WTC11 (cell line): ENCODE measurements at regions not wholly inside any gene's neighbourhood (a gene's known extent, or its start where the extent isn't known, plus 50 kb on each side); places are given as distances from the start of the nearest gene placed in this dataset.

ENCODE experiments used
- ATF1 ChIP-seq: sonication (generic); formaldehyde crosslinking; IDR thresholded peaks from 2 replicates; pipeline ENCODE4 v1.8.1; 2023; ENCODE audit warnings: mild to moderate bottlenecking, moderate library complexity, missing genetic modification reagents
- ATF3 ChIP-seq: sonication (generic); formaldehyde crosslinking; conservative IDR thresholded peaks from 2 replicates; pipeline ENCODE4 v1.8.1; 2022; ENCODE audit warnings: mild to moderate bottlenecking, missing genetic modification reagents
- CREM ChIP-seq: sonication (generic); formaldehyde crosslinking; IDR thresholded peaks from 2 replicates; pipeline ENCODE4 v1.8.1; 2022; ENCODE audit warnings: mild to moderate bottlenecking, missing genetic modification reagents, moderate library complexity
- HMGXB4 ChIP-seq: sonication (generic); formaldehyde crosslinking; IDR thresholded peaks from 2 replicates; pipeline ENCODE4 v1.8.1; 2023; ENCODE audit warnings: mild to moderate bottlenecking, moderate library complexity, missing genetic modification reagents
- NFYB ChIP-seq: sonication (generic); formaldehyde crosslinking; conservative IDR thresholded peaks from 2 replicates; pipeline ENCODE4 v1.8.0; 2022; ENCODE audit warnings: low read depth, missing genetic modification reagents
- NR1H2 ChIP-seq: sonication (generic); formaldehyde crosslinking; IDR thresholded peaks from 2 replicates; pipeline ENCODE4 v1.9.0; 2021; ENCODE audit warnings: mild to moderate bottlenecking, moderate library complexity, missing genetic modification reagents
- OVOL2 ChIP-seq: fragments of 250-450 bp; sonication (Bioruptor Pico); IDR thresholded peaks from 2 replicates; pipeline ENCODE4 v1.9.0; 2021; ENCODE audit warnings: mild to moderate bottlenecking, borderline replicate concordance
- PREB ChIP-seq: sonication (generic); formaldehyde crosslinking; IDR thresholded peaks from 2 replicates; pipeline ENCODE4 v1.8.1; 2022; ENCODE audit warnings: mild to moderate bottlenecking, missing genetic modification reagents, moderate library complexity, borderline replicate concordance
- SMAD3 ChIP-seq: sonication (generic); formaldehyde crosslinking; IDR thresholded peaks from 2 replicates; pipeline ENCODE4 v1.8.0; 2022; ENCODE audit warnings: missing genetic modification reagents, mild to moderate bottlenecking, borderline replicate concordance
- ZBTB43 ChIP-seq: sonication (generic); formaldehyde crosslinking; IDR thresholded peaks from 2 replicates; pipeline ENCODE4 v1.8.1; 2023; ENCODE audit warnings: mild to moderate bottlenecking, missing genetic modification reagents
- ZNF138 ChIP-seq: sonication (generic); formaldehyde crosslinking; conservative IDR thresholded peaks from 2 replicates; pipeline ENCODE4 v1.8.1; 2022; ENCODE audit warnings: mild to moderate bottlenecking, moderate library complexity, missing genetic modification reagents
- ZNF423 ChIP-seq: fragments of 250-450 bp; sonication (Bioruptor Pico); IDR thresholded peaks from 2 replicates; pipeline ENCODE4 v2.1.2; 2022; ENCODE audit warnings: mild to moderate bottlenecking, moderate library complexity
- TF ChIP-seq, protein P1 (sequence below): fragments of 200-600 bp; IDR thresholded peaks from 2 replicates; pipeline ENCODE4 v1.8.0; 2022; ENCODE audit warnings: antibody characterized with exemption
- TF ChIP-seq, protein P2 (sequence below): sonication (generic); formaldehyde crosslinking; IDR thresholded peaks from 2 replicates; pipeline ENCODE4 v1.8.0; 2023; ENCODE audit warnings: mild to moderate bottlenecking, missing genetic modification reagents

DNA sequence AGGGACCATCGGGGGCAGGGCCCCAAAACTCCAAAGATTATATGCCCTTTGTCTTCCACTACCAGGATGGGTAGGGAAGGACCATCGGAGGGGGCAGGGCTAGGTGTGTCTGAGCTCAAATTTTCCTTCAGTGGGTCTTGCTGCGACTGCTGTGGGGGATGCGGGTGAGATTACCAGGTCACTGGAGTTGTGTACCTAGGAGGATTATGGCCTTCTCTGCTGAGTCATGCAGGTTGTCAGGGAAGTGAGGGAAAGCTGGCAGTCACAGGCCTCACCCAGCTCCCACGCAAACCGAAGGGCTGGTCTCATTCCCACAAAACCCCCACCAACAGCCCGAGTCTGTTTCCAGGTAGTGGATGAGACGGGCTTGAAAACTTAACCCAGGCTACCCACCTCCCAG lies 489.4 kb downstream of the ZNF608 start:
- TF ChIP-seq CREM (CRISPR knock-in tag) (no peak), PREB (CRISPR knock-in tag) (no peak), ATF1 (no peak), NFYB (CRISPR knock-in tag) (no peak), HMGXB4 (CRISPR knock-in tag) (no peak), OVOL2 (CRISPR knock-in tag) (no peak), ATF3 (no peak), NR1H2 (CRISPR knock-in tag) (no peak), ZNF423 (CRISPR knock-in tag) (no peak), ZBTB43 (CRISPR knock-in tag) (no peak), SMAD3 (no peak), ZNF138 (CRISPR knock-in tag) (no peak)
- TF ChIP-seq, protein P1, sequence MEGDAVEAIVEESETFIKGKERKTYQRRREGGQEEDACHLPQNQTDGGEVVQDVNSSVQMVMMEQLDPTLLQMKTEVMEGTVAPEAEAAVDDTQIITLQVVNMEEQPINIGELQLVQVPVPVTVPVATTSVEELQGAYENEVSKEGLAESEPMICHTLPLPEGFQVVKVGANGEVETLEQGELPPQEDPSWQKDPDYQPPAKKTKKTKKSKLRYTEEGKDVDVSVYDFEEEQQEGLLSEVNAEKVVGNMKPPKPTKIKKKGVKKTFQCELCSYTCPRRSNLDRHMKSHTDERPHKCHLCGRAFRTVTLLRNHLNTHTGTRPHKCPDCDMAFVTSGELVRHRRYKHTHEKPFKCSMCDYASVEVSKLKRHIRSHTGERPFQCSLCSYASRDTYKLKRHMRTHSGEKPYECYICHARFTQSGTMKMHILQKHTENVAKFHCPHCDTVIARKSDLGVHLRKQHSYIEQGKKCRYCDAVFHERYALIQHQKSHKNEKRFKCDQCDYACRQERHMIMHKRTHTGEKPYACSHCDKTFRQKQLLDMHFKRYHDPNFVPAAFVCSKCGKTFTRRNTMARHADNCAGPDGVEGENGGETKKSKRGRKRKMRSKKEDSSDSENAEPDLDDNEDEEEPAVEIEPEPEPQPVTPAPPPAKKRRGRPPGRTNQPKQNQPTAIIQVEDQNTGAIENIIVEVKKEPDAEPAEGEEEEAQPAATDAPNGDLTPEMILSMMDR = no peak
- TF ChIP-seq, protein P2, sequence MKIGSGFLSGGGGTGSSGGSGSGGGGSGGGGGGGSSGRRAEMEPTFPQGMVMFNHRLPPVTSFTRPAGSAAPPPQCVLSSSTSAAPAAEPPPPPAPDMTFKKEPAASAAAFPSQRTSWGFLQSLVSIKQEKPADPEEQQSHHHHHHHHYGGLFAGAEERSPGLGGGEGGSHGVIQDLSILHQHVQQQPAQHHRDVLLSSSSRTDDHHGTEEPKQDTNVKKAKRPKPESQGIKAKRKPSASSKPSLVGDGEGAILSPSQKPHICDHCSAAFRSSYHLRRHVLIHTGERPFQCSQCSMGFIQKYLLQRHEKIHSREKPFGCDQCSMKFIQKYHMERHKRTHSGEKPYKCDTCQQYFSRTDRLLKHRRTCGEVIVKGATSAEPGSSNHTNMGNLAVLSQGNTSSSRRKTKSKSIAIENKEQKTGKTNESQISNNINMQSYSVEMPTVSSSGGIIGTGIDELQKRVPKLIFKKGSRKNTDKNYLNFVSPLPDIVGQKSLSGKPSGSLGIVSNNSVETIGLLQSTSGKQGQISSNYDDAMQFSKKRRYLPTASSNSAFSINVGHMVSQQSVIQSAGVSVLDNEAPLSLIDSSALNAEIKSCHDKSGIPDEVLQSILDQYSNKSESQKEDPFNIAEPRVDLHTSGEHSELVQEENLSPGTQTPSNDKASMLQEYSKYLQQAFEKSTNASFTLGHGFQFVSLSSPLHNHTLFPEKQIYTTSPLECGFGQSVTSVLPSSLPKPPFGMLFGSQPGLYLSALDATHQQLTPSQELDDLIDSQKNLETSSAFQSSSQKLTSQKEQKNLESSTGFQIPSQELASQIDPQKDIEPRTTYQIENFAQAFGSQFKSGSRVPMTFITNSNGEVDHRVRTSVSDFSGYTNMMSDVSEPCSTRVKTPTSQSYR = no peak
